ENCODE measurements at regions not wholly inside any gene's neighbourhood (a gene's known extent, or its start where the extent isn't known, plus 50 kb on each side); places are given as distances from the start of the nearest gene placed in this dataset.

GRCh38 chr3:66907136-66907535 lies 91.0 kb upstream of the KBTBD8 start:
- H3K9ac ChIP-seq (ENCODE audit: low read depth in 1 of 2, low read length in 2 of 2) = no peak overlapping the region
- DNase-seq (ENCODE audit: low spot score) = no peak
- H3K27me3 ChIP-seq (ENCODE audit: control insufficient read depth in 4 of 4, insufficient read depth in 4 of 4, low read length in 3 of 4) = no peaks in the 10 kb centered on the region
- H3K4me1 ChIP-seq (ENCODE audit: control insufficient read depth in 4 of 4, insufficient read depth in 4 of 4, low read length in 3 of 4) = no peaks in the 10 kb centered on the region
- WGBS = 89% methylated on average over 3 of the region's 3 CpGs
- H3K36me3 ChIP-seq (ENCODE audit: control insufficient read depth in 4 of 4, insufficient read depth in 3 of 4, low read depth in 1 of 4, low read length in 3 of 4) = no peaks in the 10 kb centered on the region
- H3K9me3 ChIP-seq (ENCODE audit: control insufficient read depth in 4 of 4, low read length in 3 of 4) = peaks cover 0 to 6% (median 2%) of the 10 kb centered on the region in 4 donors
- H3K27ac ChIP-seq (ENCODE audit: low read depth in 1 of 2, low read length in 2 of 2) = no peak overlapping the region
- H3K4me3 ChIP-seq (ENCODE audit: low read depth in 1 of 3, low read length in 3 of 3) = no peak overlapping the region
- TF ChIP-seq ZBTB33 (IDR thresholded peaks at IDR 0.05) (no peak), ATF3 (IDR thresholded peaks at IDR 0.05) (no peak), SP1 (IDR thresholded peaks at IDR 0.05) (no peak), FOXA2 (IDR thresholded peaks at IDR 0.05) (no peak), HNF4A (conservative IDR thresholded peaks at IDR 0.05) (no peak), REST (IDR thresholded peaks at IDR 0.05) (no peak), GABPA (IDR thresholded peaks at IDR 0.05 in 1 of 2, conservative IDR thresholded peaks at IDR 0.05 in 1 of 2) (no peak), NR2F2 (IDR thresholded peaks at IDR 0.05) (no peak), FOXA1 (IDR thresholded peaks at IDR 0.05) (no peak)

GRCh38 chr3:66910266-66911055 lies 87.6 kb upstream of the KBTBD8 start:
- Histone ChIP-seq H3K9ac (ENCODE audit: low read depth in 1 of 2, low read length in 2 of 2) (no peak overlapping the region), H3K27me3 (ENCODE audit: control insufficient read depth in 4 of 4, insufficient read depth in 4 of 4, low read length in 3 of 4) (no peaks in the 10 kb centered on the region), H3K36me3 (ENCODE audit: control insufficient read depth in 4 of 4, insufficient read depth in 3 of 4, low read depth in 1 of 4, low read length in 3 of 4) (no peaks in the 10 kb centered on the region), H3K9me3 (ENCODE audit: control insufficient read depth in 4 of 4, low read length in 3 of 4) (peaks cover 0 to 7% (median 4%) of the 10 kb centered on the region in 4 donors), H3K4me1 (ENCODE audit: control insufficient read depth in 4 of 4, insufficient read depth in 4 of 4, low read length in 3 of 4) (no peaks in the 10 kb centered on the region), H3K4me3 (ENCODE audit: low read depth in 1 of 3, low read length in 3 of 3) (no peak overlapping the region), H3K27ac (ENCODE audit: low read depth in 1 of 2, low read length in 2 of 2) (no peak overlapping the region)
- 90% methylated on average over 6 of the region's 6 CpGs for WGBS
- TF ChIP-seq GABPA (IDR thresholded peaks at IDR 0.05 in 1 of 2, conservative IDR thresholded peaks at IDR 0.05 in 1 of 2) (no peak), REST (IDR thresholded peaks at IDR 0.05) (no peak), HNF4A (conservative IDR thresholded peaks at IDR 0.05) (no peak), FOXA1 (IDR thresholded peaks at IDR 0.05) (no peak), ATF3 (IDR thresholded peaks at IDR 0.05) (no peak), NR2F2 (IDR thresholded peaks at IDR 0.05) (no peak), RXRA (IDR thresholded peaks at IDR 0.05) (no peak), JUND (IDR thresholded peaks at IDR 0.05) (no peak), MAX (IDR thresholded peaks at IDR 0.05) (no peak), TAF1 (conservative IDR thresholded peaks at IDR 0.05) (no peak)
- DNase-seq (ENCODE audit: low spot score) = no peak

Measured in liver (tissue), 7 donors.